ENCODE measurements at regions not wholly inside any gene's neighbourhood (a gene's known extent, or its start where the extent isn't known, plus 50 kb on each side); places are given as distances from the start of the nearest gene placed in this dataset.
A peak's percentile ranks its signal among the peaks of the same experiment; 100 is the strongest.
"Not testable (repeated sequence)": the region's sequence is repeated elsewhere in the genome, so short reads cannot be mapped to it uniquely, and the experiment has no call there.

- Mint-ChIP-seq H3K27ac (peak overlapping the region; percentile 25; the same call in 1 of the 2 replicates), H3K4me1 (ENCODE audit: low read depth) (peaks cover 64% of the 10 kb centered on the region), H3K27me3 (ENCODE audit: insufficient read depth) (peaks cover 3% of the 10 kb centered on the region; the same call in 1 of the 2 replicates), H3K36me3 (ENCODE audit: low read depth) (no peaks in the 10 kb centered on the region), H3K4me3 (no peak overlapping the region), H3K9me3 (no peaks in the 10 kb centered on the region)
- TF ChIP-seq CTCF (IDR thresholded peaks at IDR 0.05) = no peak
- no peak for DNase-seq
Observed at GRCh38 chr2:8608411-8608954, 73.4 kb upstream of the ID2 start.

- Mint-ChIP-seq H3K4me3 (no peak overlapping the region), H3K27me3 (ENCODE audit: insufficient read depth) (peaks cover 5% of the 10 kb centered on the region; the same call in 1 of the 2 replicates), H3K27ac (no peak overlapping the region), H3K36me3 (ENCODE audit: low read depth) (no peaks in the 10 kb centered on the region), H3K4me1 (ENCODE audit: low read depth) (peaks cover 57% of the 10 kb centered on the region), H3K9me3 (no peaks in the 10 kb centered on the region)
- peak; percentile 7 for DNase-seq
- TF ChIP-seq CTCF (IDR thresholded peaks at IDR 0.05) = no peak
Observed at GRCh38 chr2:8609357-8609811, 72.5 kb upstream of the ID2 start.

GRCh38 chr2:8610775-8611174 is 71.1 kb upstream of the ID2 start:
- H3K36me3 Mint-ChIP-seq (ENCODE audit: low read depth); DNase-seq; H3K27ac Mint-ChIP-seq; H3K4me3 Mint-ChIP-seq; H3K9me3 Mint-ChIP-seq: not testable (repeated sequence)
- Mint-ChIP-seq H3K4me1 (ENCODE audit: low read depth) (peaks cover 45% of the 10 kb centered on the region), H3K27me3 (ENCODE audit: insufficient read depth) (peaks cover 15% of the 10 kb centered on the region)

GRCh38 chr2:8611246-8611645 is 70.6 kb upstream of the ID2 start:
- H3K4me1 Mint-ChIP-seq (ENCODE audit: low read depth) = peaks cover 40% of the 10 kb centered on the region
- H3K9me3 Mint-ChIP-seq = no peaks in the 10 kb centered on the region
- H3K4me3 Mint-ChIP-seq = no peak overlapping the region
- no peaks in the 10 kb centered on the region for H3K36me3 Mint-ChIP-seq (ENCODE audit: low read depth)
- TF ChIP-seq CTCF (IDR thresholded peaks at IDR 0.05) = no peak
- no peak for DNase-seq
- H3K27me3 Mint-ChIP-seq (ENCODE audit: insufficient read depth) = peaks cover 20% of the 10 kb centered on the region
- H3K27ac Mint-ChIP-seq = no peak overlapping the region

- H3K9me3 Mint-ChIP-seq = no peaks in the 10 kb centered on the region
- no peak overlapping the region for H3K4me3 Mint-ChIP-seq
- no peak for DNase-seq
- no peak overlapping the region for H3K27ac Mint-ChIP-seq
- peaks cover 20% of the 10 kb centered on the region for H3K27me3 Mint-ChIP-seq (ENCODE audit: insufficient read depth)
- H3K36me3 Mint-ChIP-seq (ENCODE audit: low read depth) = no peaks in the 10 kb centered on the region
- TF ChIP-seq CTCF (IDR thresholded peaks at IDR 0.05) = no peak
- peaks cover 36% of the 10 kb centered on the region for H3K4me1 Mint-ChIP-seq (ENCODE audit: low read depth)
Observed at GRCh38 chr2:8611700-8612099, 70.2 kb upstream of the ID2 start.

- H3K36me3 Mint-ChIP-seq (ENCODE audit: low read depth) = no peaks in the 10 kb centered on the region
- DNase-seq = no peak
- no peak overlapping the region for H3K4me3 Mint-ChIP-seq
- peaks cover 27% of the 10 kb centered on the region for H3K27me3 Mint-ChIP-seq (ENCODE audit: insufficient read depth)
- no peak overlapping the region for H3K27ac Mint-ChIP-seq
- TF ChIP-seq CTCF (IDR thresholded peaks at IDR 0.05) = no peak
- H3K9me3 Mint-ChIP-seq = no peaks in the 10 kb centered on the region
- peaks cover 25% of the 10 kb centered on the region for H3K4me1 Mint-ChIP-seq (ENCODE audit: low read depth)
Observed at GRCh38 chr2:8612734-8613179, 69.1 kb upstream of the ID2 start.

- not testable (repeated sequence) for H3K4me3 Mint-ChIP-seq; DNase-seq; H3K27ac Mint-ChIP-seq; H3K9me3 Mint-ChIP-seq; H3K36me3 Mint-ChIP-seq (ENCODE audit: low read depth)
- peaks cover 32% of the 10 kb centered on the region for H3K27me3 Mint-ChIP-seq (ENCODE audit: insufficient read depth)
- H3K4me1 Mint-ChIP-seq (ENCODE audit: low read depth) = peaks cover 19% of the 10 kb centered on the region
Observed at GRCh38 chr2:8613207-8613999, 68.5 kb upstream of the ID2 start.

Measured in HFFc6 (cell line).